ENCODE measurements at regions not wholly inside any gene's neighbourhood (a gene's known extent, or its start where the extent isn't known, plus 50 kb on each side); places are given as distances from the start of the nearest gene placed in this dataset.

DNA sequence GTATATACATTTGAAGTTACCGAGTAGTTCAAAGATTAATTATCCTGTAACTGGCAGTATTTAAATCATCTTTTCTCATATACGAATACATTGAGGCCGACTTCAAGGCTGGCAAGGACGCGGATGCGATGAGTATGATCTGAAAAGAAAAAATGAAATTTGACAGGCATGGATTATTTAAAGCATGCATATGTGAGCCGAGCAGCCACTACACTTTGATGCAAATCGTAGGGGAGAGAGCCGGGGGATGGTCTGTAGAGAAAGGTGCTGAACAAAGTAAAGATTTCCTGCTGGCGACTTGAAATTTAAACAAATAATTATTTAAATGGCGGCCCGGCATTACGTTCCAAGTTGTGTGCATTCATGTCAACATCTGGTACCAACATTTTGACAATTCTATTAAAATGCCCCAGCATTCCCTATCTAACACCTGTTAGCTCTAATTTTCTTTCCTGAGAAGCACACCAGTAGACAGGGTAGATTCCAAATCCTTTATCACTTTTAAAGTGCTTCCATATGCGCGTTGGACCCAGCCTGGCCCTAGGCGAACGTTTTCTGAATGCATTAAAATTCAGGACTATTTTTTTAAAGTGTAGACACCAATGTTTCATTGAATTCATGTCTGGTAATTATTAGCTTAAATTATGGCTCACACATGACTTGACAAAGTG lies 188.7 kb downstream of the EMX2 start:
- Histone ChIP-seq H3K27ac (no peak overlapping the region), H3K4me3 (no peak overlapping the region)
- DNase-seq (ENCODE audit: low spot score) = no peak
- TF ChIP-seq, protein P1, sequence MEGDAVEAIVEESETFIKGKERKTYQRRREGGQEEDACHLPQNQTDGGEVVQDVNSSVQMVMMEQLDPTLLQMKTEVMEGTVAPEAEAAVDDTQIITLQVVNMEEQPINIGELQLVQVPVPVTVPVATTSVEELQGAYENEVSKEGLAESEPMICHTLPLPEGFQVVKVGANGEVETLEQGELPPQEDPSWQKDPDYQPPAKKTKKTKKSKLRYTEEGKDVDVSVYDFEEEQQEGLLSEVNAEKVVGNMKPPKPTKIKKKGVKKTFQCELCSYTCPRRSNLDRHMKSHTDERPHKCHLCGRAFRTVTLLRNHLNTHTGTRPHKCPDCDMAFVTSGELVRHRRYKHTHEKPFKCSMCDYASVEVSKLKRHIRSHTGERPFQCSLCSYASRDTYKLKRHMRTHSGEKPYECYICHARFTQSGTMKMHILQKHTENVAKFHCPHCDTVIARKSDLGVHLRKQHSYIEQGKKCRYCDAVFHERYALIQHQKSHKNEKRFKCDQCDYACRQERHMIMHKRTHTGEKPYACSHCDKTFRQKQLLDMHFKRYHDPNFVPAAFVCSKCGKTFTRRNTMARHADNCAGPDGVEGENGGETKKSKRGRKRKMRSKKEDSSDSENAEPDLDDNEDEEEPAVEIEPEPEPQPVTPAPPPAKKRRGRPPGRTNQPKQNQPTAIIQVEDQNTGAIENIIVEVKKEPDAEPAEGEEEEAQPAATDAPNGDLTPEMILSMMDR (IDR thresholded peaks at IDR 0.05) = no peak

DNA sequence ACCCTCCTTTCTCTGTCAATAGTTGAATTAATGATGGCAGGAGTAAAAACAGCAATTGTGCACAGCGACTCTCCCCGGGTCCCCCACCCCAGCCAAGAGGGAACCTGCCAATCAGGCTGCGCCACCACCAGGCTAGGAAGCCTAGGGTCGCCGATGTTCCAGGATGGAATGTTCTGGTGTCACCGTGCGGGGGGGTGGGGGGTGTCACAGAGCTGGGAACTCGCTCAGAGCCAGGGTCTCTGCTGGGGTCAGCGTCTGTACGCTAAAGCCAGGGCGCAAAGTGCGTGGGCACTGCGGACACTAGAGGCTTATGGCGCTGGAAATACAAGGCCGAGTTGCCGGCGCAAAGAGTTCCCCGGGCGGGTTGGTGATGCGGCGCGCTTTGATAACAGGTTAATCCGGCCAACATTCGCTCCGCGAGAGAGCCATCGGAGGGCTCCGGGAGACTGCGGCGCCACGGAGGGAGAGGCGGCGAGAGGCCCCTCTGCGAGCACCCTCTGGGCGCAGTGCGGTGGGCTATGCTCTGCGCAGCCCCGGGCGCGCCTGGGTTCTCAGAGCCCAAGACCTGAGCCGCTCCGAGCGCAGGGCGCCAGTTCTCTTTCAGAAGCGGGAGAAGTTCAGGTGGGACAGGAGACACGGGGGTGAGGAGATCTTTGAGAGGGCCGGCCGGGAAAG lies 192.3 kb downstream of the EMX2 start:
- no peak overlapping the region for H3K27ac ChIP-seq
- TF ChIP-seq, protein P1 (IDR thresholded peaks at IDR 0.05) = no peak
- DNase-seq (ENCODE audit: low spot score) = no peak
- H3K4me3 ChIP-seq = no peak overlapping the region

DNA sequence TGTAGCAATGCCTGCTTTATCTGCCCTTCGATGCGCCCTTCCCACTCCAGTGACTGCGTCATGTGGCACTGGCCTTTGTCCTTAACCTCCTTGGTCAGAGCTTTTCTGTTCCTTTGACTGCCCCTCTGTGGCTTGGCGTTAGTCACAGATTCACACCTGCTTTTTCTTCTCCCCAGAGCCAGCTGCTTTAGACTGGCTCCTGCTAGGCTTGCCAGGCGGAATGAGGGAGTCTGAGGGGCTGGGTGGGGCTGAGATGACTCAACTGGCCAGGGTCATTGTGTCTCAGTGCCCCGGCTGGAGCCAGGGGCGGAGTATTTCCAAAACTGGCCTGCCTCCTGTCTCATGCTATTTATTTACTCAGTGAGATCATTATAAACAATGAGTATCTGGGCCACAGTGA lies 194.1 kb downstream of the EMX2 start:
- no peak for DNase-seq (ENCODE audit: low spot score)
- Histone ChIP-seq H3K27ac (no peak overlapping the region), H3K4me3 (no peak overlapping the region)
- TF ChIP-seq, protein P1 (IDR thresholded peaks at IDR 0.05) = no peak

DNA sequence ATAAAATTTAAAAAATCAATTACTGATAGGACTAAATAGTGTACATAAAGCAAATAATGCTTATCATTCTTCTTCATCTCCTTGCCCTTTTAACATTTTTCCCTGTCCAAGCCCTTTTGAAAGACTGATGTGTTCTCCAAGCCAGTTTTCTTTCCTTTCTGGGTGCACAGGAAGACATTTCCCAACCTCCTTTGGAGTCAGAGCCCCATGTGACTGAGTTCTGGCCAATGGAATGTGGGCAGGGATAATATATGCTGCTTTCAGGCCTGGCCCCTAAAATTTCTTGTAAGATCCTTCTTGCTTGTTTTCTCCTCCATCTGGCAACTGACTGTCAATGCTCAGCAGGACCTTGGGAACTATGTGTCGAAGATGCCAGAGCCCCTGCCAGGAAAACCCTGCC lies 197.5 kb downstream of the EMX2 start:
- H3K4me3 ChIP-seq = no peak overlapping the region
- TF ChIP-seq, protein P1 (IDR thresholded peaks at IDR 0.05) = no peak
- H3K27ac ChIP-seq = no peak overlapping the region
- DNase-seq (ENCODE audit: low spot score) = no peak

DNA sequence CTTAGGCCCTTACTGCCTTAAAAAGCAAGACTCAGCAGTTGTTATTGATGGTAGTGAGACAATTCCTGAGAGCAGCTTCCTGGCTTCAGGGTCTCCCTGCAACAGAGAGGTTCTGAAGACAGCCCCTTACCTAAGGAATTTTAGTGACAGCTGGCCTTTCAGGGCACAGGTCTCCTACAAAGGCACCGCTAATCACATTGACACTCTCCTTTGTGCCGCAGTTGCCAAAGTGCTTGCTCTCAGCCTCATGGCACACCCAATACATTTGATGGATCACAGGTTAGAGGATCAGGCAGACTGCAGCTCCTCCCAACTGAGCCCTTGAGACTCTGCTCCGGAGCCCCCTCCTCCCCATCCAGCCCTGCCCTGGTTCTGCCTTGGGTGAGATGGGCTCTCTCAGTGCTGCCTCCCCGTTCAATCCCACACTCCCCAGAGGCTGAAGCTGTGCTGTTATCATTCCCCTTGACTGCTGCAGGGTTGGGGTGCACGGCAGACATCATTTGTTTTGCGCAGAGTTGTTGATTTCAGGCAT lies 198.2 kb downstream of the EMX2 start:
- no peak for DNase-seq (ENCODE audit: low spot score)
- TF ChIP-seq, protein P1 (IDR thresholded peaks at IDR 0.05) = no peak
- Histone ChIP-seq H3K27ac (no peak overlapping the region), H3K4me3 (no peak overlapping the region)

DNA sequence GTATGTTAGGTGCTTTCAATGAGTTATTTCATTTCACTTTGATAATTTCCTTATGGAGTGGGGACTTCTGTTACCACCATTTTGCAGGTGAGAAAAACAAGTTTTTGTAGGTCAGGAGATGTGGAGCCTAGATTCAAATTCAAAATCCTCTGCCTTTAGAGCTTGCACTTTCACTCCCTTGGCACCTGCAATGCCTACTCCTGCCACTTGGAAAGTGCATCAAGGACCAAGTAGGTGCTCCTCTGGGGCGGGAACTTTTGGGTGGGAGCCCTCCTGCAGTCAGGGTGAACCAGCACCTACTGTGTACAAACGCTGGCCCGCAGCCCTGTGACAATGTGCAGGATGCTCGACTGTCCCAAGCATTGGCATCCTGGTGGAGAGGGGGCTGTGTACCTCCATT lies 199.0 kb downstream of the EMX2 start:
- DNase-seq (ENCODE audit: low spot score) = no peak
- Histone ChIP-seq H3K27ac (no peak overlapping the region), H3K4me3 (no peak overlapping the region)
- TF ChIP-seq, protein P1 (IDR thresholded peaks at IDR 0.05) = no peak

DNA sequence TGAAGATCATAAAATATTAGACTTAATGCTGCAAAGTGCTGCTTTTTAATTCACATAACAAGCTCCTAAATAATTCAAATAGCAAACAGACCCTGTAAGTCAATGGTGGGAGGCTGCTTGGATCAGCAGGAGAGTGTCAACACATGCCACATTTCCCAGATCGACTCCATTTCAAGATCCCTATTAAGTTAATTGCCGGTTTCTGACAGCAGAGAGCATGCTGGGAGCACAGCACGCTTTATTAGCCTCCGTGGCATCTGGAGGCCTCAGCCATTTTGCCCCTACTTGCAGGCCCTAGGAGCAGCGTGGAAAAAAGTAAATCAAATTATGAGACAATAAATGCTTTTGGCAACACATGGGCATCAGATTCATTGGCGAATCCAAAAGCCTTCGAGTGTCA lies 201.0 kb downstream of the EMX2 start:
- H3K27ac ChIP-seq = no peak overlapping the region
- TF ChIP-seq, protein P1 (IDR thresholded peaks at IDR 0.05) = no peak
- DNase-seq (ENCODE audit: low spot score) = no peak
- H3K4me3 ChIP-seq = no peak overlapping the region

Measured in coronary artery (tissue), 2 donors.